ENCODE measurements at regions not wholly inside any gene's neighbourhood (a gene's known extent, or its start where the extent isn't known, plus 50 kb on each side); places are given as distances from the start of the nearest gene placed in this dataset.
A peak's percentile ranks its signal among the peaks of the same experiment; 100 is the strongest.

DNA sequence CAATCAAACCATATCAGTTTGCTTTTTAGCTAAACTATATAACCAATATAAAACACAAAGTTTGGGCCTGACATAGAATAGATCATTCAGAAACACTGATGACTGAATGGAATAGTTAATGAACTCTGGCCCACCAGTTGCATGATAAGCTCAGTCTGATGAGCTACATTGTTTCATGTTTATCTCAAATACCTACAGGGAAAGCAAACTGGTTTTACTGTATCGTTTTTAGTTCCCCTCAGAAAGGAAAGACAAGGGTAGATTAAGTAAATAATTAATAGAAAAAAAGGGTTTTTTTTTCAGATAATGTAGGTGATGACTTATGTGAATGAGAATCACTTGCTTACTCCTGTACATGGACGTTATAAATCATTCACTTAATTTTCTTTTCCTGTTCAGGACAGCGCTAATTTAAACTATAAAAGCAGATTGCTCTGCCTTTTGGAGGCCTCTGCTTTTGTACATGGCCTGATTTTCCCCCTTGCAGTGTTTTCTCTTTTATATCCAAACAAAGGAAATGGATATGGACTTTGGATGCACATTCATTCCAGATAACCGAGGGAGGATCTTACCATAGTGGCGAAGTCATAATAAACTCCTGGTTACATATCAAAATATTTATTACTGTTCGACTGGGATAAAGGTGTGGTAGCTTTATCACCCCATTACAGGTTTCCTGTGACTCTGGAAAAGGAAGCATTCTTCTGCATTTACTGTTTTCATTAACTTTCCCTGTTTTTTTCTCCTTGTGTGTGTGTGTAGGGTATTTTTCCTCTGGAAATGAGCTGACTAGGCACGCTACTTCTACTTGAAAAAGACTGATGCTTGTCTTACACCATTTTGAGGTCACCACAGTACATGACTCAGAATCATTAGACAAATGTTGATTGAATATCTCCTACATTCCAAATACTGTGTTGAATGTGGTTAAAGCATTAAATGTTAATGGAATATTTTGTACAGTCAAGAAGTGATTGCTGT is 373.1 kb upstream of the HS3ST1 start:
- peak overlapping the region in 1 of 2 donors; percentile 3 for H3K27ac ChIP-seq
- DNase-seq: no peak
- intact Hi-C loops (cut with DNase I; ENCODE audit: low total_unique reads): no loop called here

DNA sequence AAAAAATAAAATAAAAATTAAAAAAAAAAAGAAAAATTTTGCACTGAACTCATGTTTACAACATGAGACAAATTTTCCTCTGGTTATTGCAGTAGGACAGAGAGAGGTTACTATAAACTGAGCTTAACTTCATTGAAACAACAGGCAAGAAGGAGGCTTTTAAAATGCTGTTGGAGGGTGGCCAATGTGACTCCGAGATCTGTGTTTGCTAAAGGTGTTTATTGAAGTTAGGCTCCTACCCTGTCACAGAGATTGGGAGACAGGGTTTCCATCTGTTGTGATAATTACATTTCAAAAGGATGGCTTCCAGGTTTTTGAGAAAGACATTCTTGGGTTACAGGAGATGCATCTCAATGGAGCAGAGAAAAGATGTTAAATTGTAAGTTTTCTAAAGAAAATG is 370.5 kb upstream of the HS3ST1 start:
- Histone ChIP-seq H3K4me1 (no peaks in the 10 kb centered on the region), H3K9me3 (no peaks in the 10 kb centered on the region), H3K27me3 (no peaks in the 10 kb centered on the region), H3K27ac (no peak overlapping the region), H3K36me3 (no peaks in the 10 kb centered on the region), H3K4me3 (no peak overlapping the region)
- DNase-seq: no peak
- intact Hi-C loops (cut with DNase I; ENCODE audit: low total_unique reads): no loop called here
- TF ChIP-seq POLR2A (IDR thresholded peaks at IDR 0.05): no peak
- TF ChIP-seq, protein P1, sequence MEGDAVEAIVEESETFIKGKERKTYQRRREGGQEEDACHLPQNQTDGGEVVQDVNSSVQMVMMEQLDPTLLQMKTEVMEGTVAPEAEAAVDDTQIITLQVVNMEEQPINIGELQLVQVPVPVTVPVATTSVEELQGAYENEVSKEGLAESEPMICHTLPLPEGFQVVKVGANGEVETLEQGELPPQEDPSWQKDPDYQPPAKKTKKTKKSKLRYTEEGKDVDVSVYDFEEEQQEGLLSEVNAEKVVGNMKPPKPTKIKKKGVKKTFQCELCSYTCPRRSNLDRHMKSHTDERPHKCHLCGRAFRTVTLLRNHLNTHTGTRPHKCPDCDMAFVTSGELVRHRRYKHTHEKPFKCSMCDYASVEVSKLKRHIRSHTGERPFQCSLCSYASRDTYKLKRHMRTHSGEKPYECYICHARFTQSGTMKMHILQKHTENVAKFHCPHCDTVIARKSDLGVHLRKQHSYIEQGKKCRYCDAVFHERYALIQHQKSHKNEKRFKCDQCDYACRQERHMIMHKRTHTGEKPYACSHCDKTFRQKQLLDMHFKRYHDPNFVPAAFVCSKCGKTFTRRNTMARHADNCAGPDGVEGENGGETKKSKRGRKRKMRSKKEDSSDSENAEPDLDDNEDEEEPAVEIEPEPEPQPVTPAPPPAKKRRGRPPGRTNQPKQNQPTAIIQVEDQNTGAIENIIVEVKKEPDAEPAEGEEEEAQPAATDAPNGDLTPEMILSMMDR (IDR thresholded peaks at IDR 0.05): no peak

More for the DNA sequence above, 373.1 kb upstream of the HS3ST1 start:
- Histone ChIP-seq H3K27me3 (no peaks in the 10 kb centered on the region), H3K4me1 (no peaks in the 10 kb centered on the region), H3K9me3 (no peaks in the 10 kb centered on the region), H3K4me3 (no peak overlapping the region), H3K36me3 (no peaks in the 10 kb centered on the region)
- no peak for TF ChIP-seq POLR2A (IDR thresholded peaks at IDR 0.05)
- TF ChIP-seq, protein P1 (IDR thresholded peaks at IDR 0.05): no peak

DNA sequence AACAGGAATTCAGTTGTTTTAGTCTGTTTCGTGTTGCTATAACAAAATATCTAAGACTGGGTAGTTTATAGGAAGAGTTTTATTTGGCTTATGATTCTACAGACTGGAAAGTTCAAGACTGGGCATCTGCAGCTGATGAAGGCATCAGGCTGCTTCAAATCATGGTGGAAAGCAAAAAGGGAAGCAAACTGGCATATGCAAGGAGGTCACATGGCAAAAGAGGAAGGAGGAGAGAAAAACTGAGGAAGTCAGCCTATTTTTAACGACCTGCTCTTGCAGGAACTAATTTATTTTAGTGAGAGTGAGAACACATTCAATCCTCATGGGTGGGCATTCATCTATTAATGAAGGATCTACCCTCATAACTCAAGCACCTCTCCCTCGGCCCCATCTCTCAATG is 363.1 kb upstream of the HS3ST1 start:
- Histone ChIP-seq H3K27ac (no peak overlapping the region), H3K4me1 (no peaks in the 10 kb centered on the region), H3K36me3 (no peaks in the 10 kb centered on the region), H3K9me3 (no peaks in the 10 kb centered on the region), H3K27me3 (no peaks in the 10 kb centered on the region), H3K4me3 (no peak overlapping the region)
- intact Hi-C loops (cut with DNase I; ENCODE audit: low total_unique reads): no loop called here
- DNase-seq: no peak
- no peak for TF ChIP-seq POLR2A (IDR thresholded peaks at IDR 0.05)
- TF ChIP-seq, protein P1 (IDR thresholded peaks at IDR 0.05): no peak

DNA sequence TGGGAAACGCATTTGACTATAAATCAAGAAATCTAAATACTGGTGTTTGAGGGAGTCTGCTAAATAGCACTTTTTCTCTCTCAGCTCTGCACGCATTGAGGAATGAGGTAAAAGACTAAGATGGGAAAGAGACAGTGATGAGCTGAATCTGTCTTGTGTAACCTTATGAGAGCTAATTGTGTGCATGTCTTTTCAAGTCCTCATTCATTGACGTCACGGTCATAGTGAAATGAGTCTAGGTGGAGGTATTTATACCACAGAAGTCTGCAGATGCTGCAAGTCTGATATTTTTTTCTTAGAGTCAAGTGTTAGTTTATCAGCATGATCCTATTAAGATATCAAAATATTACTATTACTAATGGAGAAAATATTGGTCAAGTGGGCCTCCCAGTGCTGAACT is 361.5 kb upstream of the HS3ST1 start:
- no peak for DNase-seq
- TF ChIP-seq POLR2A (IDR thresholded peaks at IDR 0.05): no peak
- TF ChIP-seq, protein P1 (IDR thresholded peaks at IDR 0.05): no peak
- Histone ChIP-seq H3K27ac (no peak overlapping the region), H3K27me3 (no peaks in the 10 kb centered on the region), H3K4me1 (no peaks in the 10 kb centered on the region), H3K4me3 (no peak overlapping the region), H3K36me3 (no peaks in the 10 kb centered on the region), H3K9me3 (no peaks in the 10 kb centered on the region)
- intact Hi-C loops (cut with DNase I; ENCODE audit: low total_unique reads): no loop called here

DNA sequence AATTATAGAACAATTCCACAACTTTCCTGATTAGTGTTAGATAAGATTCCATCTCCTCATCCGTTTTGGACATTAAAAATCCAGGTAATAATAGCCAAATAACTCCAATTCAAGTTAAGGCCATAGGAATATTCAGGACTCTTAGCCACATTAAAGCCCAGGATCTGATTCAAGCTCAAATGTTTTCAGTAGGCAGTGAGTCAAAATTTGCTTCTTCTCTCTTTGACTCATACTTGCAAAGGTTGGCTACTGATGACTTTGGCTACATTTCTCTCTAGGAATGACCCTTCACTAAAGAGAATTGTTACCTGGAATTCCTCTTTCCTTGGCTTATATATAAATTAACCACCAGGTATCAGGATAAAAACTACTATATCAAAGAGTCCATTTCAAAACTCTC is 354.9 kb upstream of the HS3ST1 start:
- Histone ChIP-seq H3K27ac (no peak overlapping the region), H3K9me3 (no peaks in the 10 kb centered on the region), H3K36me3 (no peaks in the 10 kb centered on the region), H3K4me1 (no peaks in the 10 kb centered on the region), H3K27me3 (no peaks in the 10 kb centered on the region), H3K4me3 (no peak overlapping the region)
- no peak for DNase-seq
- intact Hi-C loops (cut with DNase I; ENCODE audit: low total_unique reads): no loop called here
- TF ChIP-seq, protein P1 (IDR thresholded peaks at IDR 0.05): no peak
- TF ChIP-seq POLR2A (IDR thresholded peaks at IDR 0.05): no peak
